HepG2 (cell line): ENCODE measurements at regions not wholly inside any gene's neighbourhood (a gene's known extent, or its start where the extent isn't known, plus 50 kb on each side); places are given as distances from the start of the nearest gene placed in this dataset.

Experiments
- ATAC-seq: fragments of 200-7000 bp; cut with Tn5 transposase; 3 replicates; pipeline ENCODE4 v1.9.1; 2020; ENCODE audit warnings: mild to moderate bottlenecking, moderate library complexity
- BruUV-seq: library from RNA; stranded (reverse); fragments of 400-500 nt; replicated peaks from 2 replicates; lab custom pipeline; 2021; lab: Mats Ljungman, UMichigan
- CTCF ChIA-PET: fragments of 300-600 bp; formaldehyde crosslinking; extraction: SDS; loops from one replicate; lab custom pipeline; 2021; ENCODE audit warnings: low total read pairs, inconsistent platforms, low intra/inter-chr PET ratio; lab: Yijun Ruan, JAX
- POLR2A ChIA-PET: fragments of 350-600 bp; sonication (Branson Sonifier 250); formaldehyde crosslinking; loops from one replicate; lab custom pipeline; 2020; ENCODE audit warnings: antibody characterized with exemption, inconsistent platforms; lab: Yijun Ruan, JAX
- DNase-seq: peaks from one replicate; pipeline ENCODE4 v3.0.0-alpha.2; 2015; ENCODE audit warnings: low spot score
- FAIRE-seq: peaks from 3 replicates; lab custom pipeline; 2011; peaks lifted over from hg19 to GRCh38; lab: Jason Lieb, UNC
- H2AFZ ChIP-seq: one replicate; pipeline ENCODE4 v1.6.1; 2011; ENCODE audit warnings: low read length, inconsistent platforms
- H3K27ac ChIP-seq: fragments of 300-600 bp; 3 replicates; pipeline ENCODE4 v1.8.0; 2011; ENCODE audit warnings: mixed run types, mild to moderate bottlenecking, mixed read lengths, low read length, inconsistent platforms; ENCODE audit not compliant: insufficient read depth; ENCODE audit errors: extremely low read length
- H3K27me3 ChIP-seq, 2 experiments: fragments of 200-600 bp in 1 of 2; 2 replicates in 1 of 2; 3 replicates in 1 of 2; pipeline versions ENCODE4 v1.6.0 to v1.8.0; 2011; ENCODE audit warnings: low read length in 2 of 2, mild to moderate bottlenecking in 2 of 2, moderate library complexity in 2 of 2, inconsistent platforms in 1 of 2; ENCODE audit not compliant: insufficient read depth in 2 of 2, control insufficient read depth in 1 of 2
- H3K36me3 ChIP-seq, 2 experiments: fragments of 200-600 bp in 1 of 2; replicated peaks in 1 of 2; 2 replicates in 1 of 2; 3 replicates in 1 of 2; pipeline versions ENCODE4 v1.5.1 to v1.8.0; 2011; ENCODE audit warnings: low read length in 2 of 2, inconsistent platforms in 1 of 2; ENCODE audit not compliant: insufficient read depth in 2 of 2, control insufficient read depth in 1 of 2
- H3K4me1 ChIP-seq: 2 replicates; pipeline ENCODE4 v1.5.1; 2012; ENCODE audit warnings: low read length, inconsistent platforms; ENCODE audit not compliant: insufficient read depth
- H3K4me2 ChIP-seq: 2 replicates; pipeline ENCODE4 v1.6.0; 2011; ENCODE audit warnings: low read depth, low read length, inconsistent platforms
- H3K4me3 ChIP-seq, 3 experiments: fragments of 200-600 bp in 1 of 3; sonication (generic), shearing (Covaris generic) in 1 of 3; replicated peaks in 1 of 3; 2 replicates each; pipeline ENCODE4 v1.5.1; 2011 to 2016; ENCODE audit warnings: low read length in 3 of 3, inconsistent platforms in 2 of 3, low read depth in 2 of 3, mild to moderate bottlenecking in 2 of 3, control low read depth in 1 of 3, mixed read lengths in 1 of 3; ENCODE audit not compliant: insufficient read depth in 1 of 3
- H3K79me2 ChIP-seq: one replicate; pipeline ENCODE4 v1.6.1; 2011; ENCODE audit warnings: low read length, inconsistent platforms; ENCODE audit not compliant: insufficient read depth
- H3K9ac ChIP-seq: 2 replicates; pipeline ENCODE4 v1.6.0; 2011; ENCODE audit warnings: mild to moderate bottlenecking, low read depth, low read length, inconsistent platforms; ENCODE audit not compliant: insufficient read depth
- H3K9me3 ChIP-seq: 2 replicates; pipeline ENCODE4 v1.5.1; 2012; ENCODE audit warnings: mild to moderate bottlenecking, low read length
- H4K20me1 ChIP-seq: 2 replicates; pipeline ENCODE4 v1.6.0; 2011; ENCODE audit warnings: inconsistent platforms, mild to moderate bottlenecking, low read length, moderate library complexity; ENCODE audit not compliant: insufficient read depth
- CEBPB ChIP-seq: IDR thresholded peaks from 2 replicates; pipeline ENCODE4 v1.6.1; 2011; ENCODE audit warnings: low read depth, low read length, improper control_type of control experiment, borderline replicate concordance
- CENPBD1 ChIP-seq: sonication (generic); formaldehyde crosslinking; IDR thresholded peaks from 2 replicates; pipeline ENCODE4 v1.8.0; 2022; ENCODE audit warnings: missing genetic modification reagents, low read depth, mild to moderate bottlenecking, borderline replicate concordance
- FOXK2 ChIP-seq: fragments of 450-650 bp; IDR thresholded peaks from 2 replicates; pipeline ENCODE4 v1.6.1; 2016
- ISL2 ChIP-seq: sonication (generic); formaldehyde crosslinking; IDR thresholded peaks from 2 replicates; pipeline ENCODE4 v1.5.0; 2020; ENCODE audit warnings: missing genetic modification reagents
- MAZ ChIP-seq, 2 experiments: sonication (generic) in 1 of 2; formaldehyde crosslinking in 1 of 2; IDR thresholded peaks; 2 replicates each; pipeline versions ENCODE4 v1.5.0 to v1.6.1; 2012 to 2020; ENCODE audit warnings: low read depth in 2 of 2, mild to moderate bottlenecking in 2 of 2, borderline replicate concordance in 1 of 2, improper control_type of control experiment in 1 of 2, low read length in 1 of 2, missing genetic modification reagents in 1 of 2, moderate library complexity in 1 of 2
- NR0B2 ChIP-seq: sonication (generic); formaldehyde crosslinking; IDR thresholded peaks from 2 replicates; pipeline ENCODE4 v1.4.0; 2020; ENCODE audit warnings: mild to moderate bottlenecking, missing genetic modification reagents
- NR3C1 ChIP-seq: sonication (generic); formaldehyde crosslinking; IDR thresholded peaks from 2 replicates; pipeline ENCODE4 v1.4.0; 2020; ENCODE audit warnings: missing genetic modification reagents
- PHF20 ChIP-seq: sonication (generic); formaldehyde crosslinking; IDR thresholded peaks from 2 replicates; pipeline ENCODE4 v1.5.0; 2020; ENCODE audit warnings: mild to moderate bottlenecking, missing genetic modification reagents
- PTBP1 ChIP-seq: fragments of 200-400 bp; formaldehyde crosslinking; IDR thresholded peaks from 2 replicates; pipeline ENCODE4 v1.6.1; 2018; ENCODE audit warnings: low read length, low read depth; ENCODE audit not compliant: poor library complexity, severe bottlenecking
- SMARCE1 ChIP-seq: fragments of 450-650 bp; IDR thresholded peaks from 2 replicates; pipeline ENCODE4 v1.6.1; 2017; ENCODE audit warnings: borderline replicate concordance
- XBP1 ChIP-seq: sonication (generic); formaldehyde crosslinking; IDR thresholded peaks from 2 replicates; pipeline ENCODE4 v1.5.0; 2020; ENCODE audit warnings: missing genetic modification reagents
- ZNF180 ChIP-seq: sonication (generic); formaldehyde crosslinking; IDR thresholded peaks from 2 replicates; pipeline ENCODE4 v1.4.0; 2020; ENCODE audit warnings: low read depth, missing genetic modification reagents, borderline replicate concordance
- ZNF264 ChIP-seq: sonication (generic); formaldehyde crosslinking; IDR thresholded peaks from 2 replicates; pipeline ENCODE4 v1.4.0; 2020; ENCODE audit warnings: missing genetic modification reagents
- ZNF326 ChIP-seq: sonication (generic); formaldehyde crosslinking; IDR thresholded peaks from 2 replicates; pipeline ENCODE4 v1.4.0; 2020; ENCODE audit warnings: missing genetic modification reagents, borderline replicate concordance
- ZNF335 ChIP-seq: sonication (generic); formaldehyde crosslinking; IDR thresholded peaks from 2 replicates; pipeline ENCODE4 v1.4.0; 2020; ENCODE audit warnings: missing genetic modification reagents
- ZNF343 ChIP-seq: sonication (generic); formaldehyde crosslinking; IDR thresholded peaks from 2 replicates; pipeline ENCODE4 v1.4.0; 2020; ENCODE audit warnings: mild to moderate bottlenecking, missing genetic modification reagents
- ZNF670 ChIP-seq: sonication (generic); formaldehyde crosslinking; IDR thresholded peaks from 2 replicates; pipeline ENCODE4 v1.8.0; 2022; ENCODE audit warnings: mild to moderate bottlenecking, missing genetic modification reagents, borderline replicate concordance
- ZNF724P ChIP-seq: sonication (generic); formaldehyde crosslinking; IDR thresholded peaks from 2 replicates; pipeline ENCODE4 v1.8.0; 2022; ENCODE audit warnings: missing genetic modification reagents, borderline replicate concordance
- ZNF879 ChIP-seq: sonication (generic); formaldehyde crosslinking; IDR thresholded peaks from 2 replicates; pipeline ENCODE4 v1.8.1; 2023; ENCODE audit warnings: missing genetic modification reagents
- WGBS: methylation state at CpG from one replicate; pipeline ENCODE4 v1.1.6; 2017; ENCODE audit warnings: low lambda C conversion rate; 5-methylcytosine and 5-hydroxymethylcytosine counted together
- in situ Hi-C: cut with HindIII; loops from 2 replicates; pipeline ENCODE4 v1.10.0; 2017; ENCODE audit warnings: low pct_unique_long_range_greater_than_20kb; ENCODE audit not compliant: extremely low pct_ligation_motif_present
- intact Hi-C: fragments of 100-400 bp; cut with micrococcal nuclease; formaldehyde crosslinking; loops from one replicate; pipeline ENCODE4 v1.10.0; 2022; ENCODE audit not compliant: unreplicated experiment
- TF ChIP-seq, protein P1 (sequence below): sonication (generic); formaldehyde crosslinking; IDR thresholded peaks from 2 replicates; pipeline ENCODE4 v1.4.0; 2020; ENCODE audit warnings: missing genetic modification reagents

- intact Hi-C loops (no loop called here), in situ Hi-C loops (no loop called here)
- no peaks in the 10 kb centered on the region for H3K36me3 ChIP-seq
- ATAC-seq (no peak), DNase-seq (no peak), FAIRE-seq (no peak)
- ChIA-PET CTCF (no interaction called here), POLR2A (no interaction called here)
- H3K4me1 ChIP-seq: no peaks in the 10 kb centered on the region
- no peak overlapping the region for H3K9ac ChIP-seq
- no peak overlapping the region for H3K4me2 ChIP-seq
- H3K9me3 ChIP-seq: no peaks in the 10 kb centered on the region
- BruUV-seq: no TSS peak
- H3K79me2 ChIP-seq: no peaks in the 10 kb centered on the region
- H3K27ac ChIP-seq: no peak overlapping the region
- TF ChIP-seq SMARCE1: no peak
- no peak for TF ChIP-seq FOXK2
- TF ChIP-seq XBP1 (CRISPR knock-in tag): no peak
- TF ChIP-seq CEBPB: no peak
- no peak for TF ChIP-seq ZNF724P (CRISPR knock-in tag)
- no peak for TF ChIP-seq ZNF879 (CRISPR knock-in tag)
- no peak for TF ChIP-seq ZNF343
- TF ChIP-seq ZNF335 (CRISPR knock-in tag): no peak
- no peak for TF ChIP-seq NR3C1 (CRISPR knock-in tag)
- no peaks in the 10 kb centered on the region for H4K20me1 ChIP-seq
- H3K27me3 ChIP-seq: no peaks in the 10 kb centered on the region
- no peak overlapping the region for H2AFZ ChIP-seq
- 2% methylated on average over 2 of the region's 2 CpGs for WGBS
- no peak overlapping the region for H3K4me3 ChIP-seq
Observed at GRCh38 chr9:23496489-23497136, 329.4 kb downstream of the ELAVL2 start.

DNA sequence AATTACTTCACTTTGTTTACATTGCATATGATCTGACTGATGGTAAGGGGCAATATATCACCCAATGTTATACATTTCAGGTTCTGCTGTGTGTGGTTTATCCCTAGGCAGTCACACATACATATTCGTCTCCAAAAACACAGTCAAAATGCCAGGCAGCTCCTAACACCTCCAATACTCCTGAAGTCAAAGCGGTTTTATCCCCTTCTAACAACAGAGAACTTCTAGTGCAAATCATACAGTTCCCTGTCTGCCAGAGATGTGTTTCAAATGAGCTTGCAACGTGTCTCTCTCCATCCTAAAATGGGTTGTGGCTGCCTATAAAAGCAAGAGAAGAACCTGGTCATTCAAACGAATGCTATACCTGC is 328.9 kb downstream of the ELAVL2 start:
- no peak overlapping the region for H3K4me3 ChIP-seq
- no peaks in the 10 kb centered on the region for H3K9me3 ChIP-seq
- FAIRE-seq (no peak), DNase-seq (no peak), ATAC-seq (no peak)
- BruUV-seq: no TSS peak
- no peaks in the 10 kb centered on the region for H4K20me1 ChIP-seq
- ChIA-PET POLR2A (no interaction called here), CTCF (no interaction called here)
- no peak overlapping the region for H3K9ac ChIP-seq
- in situ Hi-C loops (no loop called here), intact Hi-C loops (no loop called here)
- no peaks in the 10 kb centered on the region for H3K79me2 ChIP-seq
- no peak for TF ChIP-seq NR0B2 (CRISPR knock-in tag)
- TF ChIP-seq ZNF670 (CRISPR knock-in tag): no peak
- no peak for TF ChIP-seq MAZ (IDR thresholded peaks at IDR 0.05; ENCODE audit: borderline replicate concordance, low read depth, low read length)
- TF ChIP-seq MAZ (CRISPR knock-in tag; IDR thresholded peaks at IDR 0.05; ENCODE audit: low read depth): no peak
- TF ChIP-seq ISL2: no peak
- no peak for TF ChIP-seq PTBP1
- no peak for TF ChIP-seq ZNF326 (CRISPR knock-in tag)
- no peak for TF ChIP-seq ZNF180 (CRISPR knock-in tag)
- TF ChIP-seq PHF20 (CRISPR knock-in tag): no peak
- TF ChIP-seq, protein P1, sequence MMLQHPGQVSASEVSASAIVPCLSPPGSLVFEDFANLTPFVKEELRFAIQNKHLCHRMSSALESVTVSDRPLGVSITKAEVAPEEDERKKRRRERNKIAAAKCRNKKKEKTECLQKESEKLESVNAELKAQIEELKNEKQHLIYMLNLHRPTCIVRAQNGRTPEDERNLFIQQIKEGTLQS (CRISPR knock-in tag): no peak
- no peak for TF ChIP-seq ZNF264
- no peak for TF ChIP-seq CENPBD1 (CRISPR knock-in tag)
- WGBS: 0% methylated on average over 4 of the region's 4 CpGs
- H3K27ac ChIP-seq: no peak overlapping the region
- H3K4me2 ChIP-seq: no peak overlapping the region
- no peaks in the 10 kb centered on the region for H3K36me3 ChIP-seq
- H2AFZ ChIP-seq: no peak overlapping the region
- no peaks in the 10 kb centered on the region for H3K4me1 ChIP-seq
- H3K27me3 ChIP-seq: no peaks in the 10 kb centered on the region
